ENCODE measurements at regions not wholly inside any gene's neighbourhood (a gene's known extent, or its start where the extent isn't known, plus 50 kb on each side); places are given as distances from the start of the nearest gene placed in this dataset.

- TF ChIP-seq CTCF (IDR thresholded peaks at IDR 0.05; ENCODE audit: low read depth, low read length, poor library complexity, severe bottlenecking) (no peak), EZH2phosphoT487 (IDR thresholded peaks at IDR 0.05; ENCODE audit: borderline replicate concordance, low read length) (no peak)
- H3K27ac ChIP-seq (ENCODE audit: low read depth, low read length) = no peak overlapping the region
- H3K4me1 ChIP-seq (ENCODE audit: control insufficient read depth, low read length) = no peaks in the 10 kb centered on the region
- no peaks in the 10 kb centered on the region for H3K9me3 ChIP-seq (ENCODE audit: control insufficient read depth, insufficient read depth, low read length)
- no peaks in the 10 kb centered on the region for H3F3A ChIP-seq (ENCODE audit: control insufficient read depth, insufficient read depth)
- no peaks in the 10 kb centered on the region for H3K9me2 ChIP-seq (replicated peaks; ENCODE audit: control insufficient read depth, low read length)
- no peaks in the 10 kb centered on the region for H4K20me1 ChIP-seq (ENCODE audit: control insufficient read depth, insufficient read depth, low read depth, low read length)
- no peak overlapping the region for H3K4me2 ChIP-seq (ENCODE audit: low read length)
- no peaks in the 10 kb centered on the region for H3K79me2 ChIP-seq (ENCODE audit: control insufficient read depth, low read length)
- H3K36me3 ChIP-seq (ENCODE audit: control insufficient read depth, low read length) = no peaks in the 10 kb centered on the region
- H3K27me3 ChIP-seq (ENCODE audit: control insufficient read depth, low read length) = no peaks in the 10 kb centered on the region
- no peak overlapping the region for H3K4me3 ChIP-seq (ENCODE audit: low read length)
Observed at GRCh38 chr10:131406676-131407392, 95.3 kb upstream of the TCERG1L start.

- no peak overlapping the region for H3K4me2 ChIP-seq (ENCODE audit: low read length)
- H3K36me3 ChIP-seq (ENCODE audit: control insufficient read depth, low read length) = no peaks in the 10 kb centered on the region
- no peaks in the 10 kb centered on the region for H3F3A ChIP-seq (ENCODE audit: control insufficient read depth, insufficient read depth)
- no peak overlapping the region for H3K4me3 ChIP-seq (ENCODE audit: low read length)
- no peaks in the 10 kb centered on the region for H3K9me3 ChIP-seq (ENCODE audit: control insufficient read depth, insufficient read depth, low read length)
- no peaks in the 10 kb centered on the region for H3K27me3 ChIP-seq (ENCODE audit: control insufficient read depth, low read length)
- H4K20me1 ChIP-seq (ENCODE audit: control insufficient read depth, insufficient read depth, low read depth, low read length) = no peaks in the 10 kb centered on the region
- no peaks in the 10 kb centered on the region for H3K79me2 ChIP-seq (ENCODE audit: control insufficient read depth, low read length)
- H3K4me1 ChIP-seq (ENCODE audit: control insufficient read depth, low read length) = no peaks in the 10 kb centered on the region
- TF ChIP-seq CTCF (IDR thresholded peaks at IDR 0.05; ENCODE audit: low read depth, low read length, poor library complexity, severe bottlenecking) (no peak), EZH2phosphoT487 (IDR thresholded peaks at IDR 0.05; ENCODE audit: borderline replicate concordance, low read length) (no peak)
- H3K27ac ChIP-seq (ENCODE audit: low read depth, low read length) = no peak overlapping the region
- H3K9me2 ChIP-seq (replicated peaks; ENCODE audit: control insufficient read depth, low read length) = no peaks in the 10 kb centered on the region
Observed at GRCh38 chr10:131418681-131419080, 107.2 kb upstream of the TCERG1L start.

GRCh38 chr10:131419797-131420196 is 108.3 kb upstream of the TCERG1L start:
- Histone ChIP-seq H3K9me2 (replicated peaks; ENCODE audit: control insufficient read depth, low read length) (no peaks in the 10 kb centered on the region), H4K20me1 (ENCODE audit: control insufficient read depth, insufficient read depth, low read depth, low read length) (no peaks in the 10 kb centered on the region), H3K4me3 (ENCODE audit: low read length) (no peak overlapping the region), H3K9me3 (ENCODE audit: control insufficient read depth, insufficient read depth, low read length) (no peaks in the 10 kb centered on the region), H3K79me2 (ENCODE audit: control insufficient read depth, low read length) (no peaks in the 10 kb centered on the region), H3K4me2 (ENCODE audit: low read length) (no peak overlapping the region), H3K4me1 (ENCODE audit: control insufficient read depth, low read length) (no peaks in the 10 kb centered on the region), H3K27me3 (ENCODE audit: control insufficient read depth, low read length) (no peaks in the 10 kb centered on the region), H3K27ac (ENCODE audit: low read depth, low read length) (no peak overlapping the region), H3F3A (ENCODE audit: control insufficient read depth, insufficient read depth) (no peaks in the 10 kb centered on the region), H3K36me3 (ENCODE audit: control insufficient read depth, low read length) (no peaks in the 10 kb centered on the region)
- TF ChIP-seq EZH2phosphoT487 (IDR thresholded peaks at IDR 0.05; ENCODE audit: borderline replicate concordance, low read length) = no peak
- TF ChIP-seq CTCF (IDR thresholded peaks at IDR 0.05; ENCODE audit: low read depth, low read length, poor library complexity, severe bottlenecking) = no peak

All from DOHH2 (cell line).